Loucy (cell line): ENCODE measurements at regions not wholly inside any gene's neighbourhood (a gene's known extent, or its start where the extent isn't known, plus 50 kb on each side); places are given as distances from the start of the nearest gene placed in this dataset.

ENCODE experiments used
- H2AFZ ChIP-seq: fragments of 200-600 bp; sonication (generic); 2 replicates; pipeline ENCODE4 v1.6.0; 2016; ENCODE audit warnings: antibody characterized with exemption, mild to moderate bottlenecking, low read length, moderate library complexity
- H3F3A ChIP-seq: fragments of 200-600 bp; 2 replicates; pipeline ENCODE4 v1.6.0; 2016; ENCODE audit warnings: antibody characterized with exemption, low read depth, mild to moderate bottlenecking
- H3K27me3 ChIP-seq: fragments of 200-600 bp; sonication (generic); 2 replicates; pipeline ENCODE4 v1.6.1; 2014; ENCODE audit warnings: low read length, mild to moderate bottlenecking; ENCODE audit not compliant: insufficient read depth, poor library complexity, severe bottlenecking
- H3K36me3 ChIP-seq: fragments of 200-600 bp; sonication (generic); 2 replicates; pipeline ENCODE4 v1.6.1; 2016; ENCODE audit warnings: low read length; ENCODE audit not compliant: insufficient read depth
- H3K4me1 ChIP-seq: fragments of 200-600 bp; sonication (generic); 2 replicates; pipeline ENCODE4 v1.5.1; 2014; ENCODE audit warnings: low read length, mild to moderate bottlenecking; ENCODE audit not compliant: insufficient read depth, poor library complexity, severe bottlenecking
- H3K4me2 ChIP-seq: fragments of 200-600 bp; sonication (generic); 2 replicates; pipeline ENCODE4 v1.6.0; 2014; ENCODE audit warnings: antibody characterized with exemption, low read length, low read depth, mild to moderate bottlenecking; ENCODE audit not compliant: poor library complexity, severe bottlenecking
- H3K4me3 ChIP-seq: fragments of 200-600 bp; sonication (generic); 2 replicates; pipeline ENCODE4 v1.5.1; 2014; ENCODE audit warnings: low read length, mild to moderate bottlenecking, mixed read lengths; ENCODE audit not compliant: poor library complexity, severe bottlenecking
- H3K79me2 ChIP-seq: fragments of 200-600 bp; sonication (generic); 2 replicates; pipeline ENCODE4 v1.6.1; 2014; ENCODE audit warnings: low read length; ENCODE audit not compliant: insufficient read depth
- H3K9ac ChIP-seq: fragments of 200-600 bp; sonication (generic); 2 replicates; pipeline ENCODE4 v1.6.0; 2014; ENCODE audit warnings: mild to moderate bottlenecking, low read depth, low read length, moderate library complexity; ENCODE audit not compliant: poor library complexity, severe bottlenecking
- H3K9me2 ChIP-seq: fragments of 200-600 bp; sonication (generic); replicated peaks from 2 replicates; pipeline ENCODE4 v1.6.1; 2016; ENCODE audit warnings: low read depth, low read length, mixed read lengths
- H3K9me3 ChIP-seq: fragments of 200-600 bp; sonication (generic); 2 replicates; pipeline ENCODE4 v1.6.1; 2014; ENCODE audit warnings: mild to moderate bottlenecking, antibody characterized with exemption, low read length, low read depth; ENCODE audit not compliant: insufficient read depth
- H4K20me1 ChIP-seq: fragments of 200-600 bp; sonication (generic); 2 replicates; pipeline ENCODE4 v1.6.0; 2014; ENCODE audit warnings: antibody characterized with exemption, low read length, mild to moderate bottlenecking; ENCODE audit not compliant: insufficient read depth, poor library complexity, severe bottlenecking
- EZH2phosphoT487 ChIP-seq: fragments of 200-600 bp; IDR thresholded peaks from 2 replicates; pipeline ENCODE4 v1.6.1; 2018; ENCODE audit warnings: antibody characterized with exemption, mild to moderate bottlenecking, moderate library complexity, borderline replicate concordance
- TF ChIP-seq, protein P1 (sequence below): fragments of 200-600 bp; sonication (generic); conservative IDR thresholded peaks from 2 replicates; pipeline ENCODE4 v1.5.1; 2014; ENCODE audit warnings: mild to moderate bottlenecking, antibody characterized with exemption, low read length

DNA sequence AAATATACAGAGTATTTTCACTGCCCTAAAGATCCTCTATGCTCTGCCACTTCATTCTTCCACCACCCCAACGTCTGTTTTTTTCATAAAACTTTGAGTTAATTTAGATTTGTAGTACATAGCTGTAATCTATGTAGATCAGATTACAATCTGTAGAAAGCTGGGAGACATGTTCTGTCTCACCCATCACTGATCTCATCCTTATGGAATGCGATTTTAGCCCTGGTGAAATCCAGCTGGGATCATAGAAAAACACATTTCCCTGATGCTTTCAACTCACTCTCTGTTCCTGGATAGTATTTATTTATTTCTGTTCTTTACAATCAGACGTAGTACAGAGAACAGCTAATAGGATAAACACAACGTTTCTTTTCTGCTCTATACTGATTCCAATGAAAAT is 521.0 kb downstream of the KIF20B start:
- Histone ChIP-seq H3K79me2 (no peaks in the 10 kb centered on the region), H4K20me1 (no peaks in the 10 kb centered on the region), H3K9ac (no peak overlapping the region), H3K4me3 (no peak overlapping the region), H3K4me1 (no peaks in the 10 kb centered on the region), H2AFZ (no peak overlapping the region), H3K4me2 (no peak overlapping the region), H3K36me3 (no peaks in the 10 kb centered on the region), H3K9me3 (no peaks in the 10 kb centered on the region), H3K9me2 (no peaks in the 10 kb centered on the region; the same call in 1 of the 2 replicates), H3K27me3 (no peaks in the 10 kb centered on the region), H3F3A (no peaks in the 10 kb centered on the region)
- TF ChIP-seq EZH2phosphoT487 = no peak
- TF ChIP-seq, protein P1, sequence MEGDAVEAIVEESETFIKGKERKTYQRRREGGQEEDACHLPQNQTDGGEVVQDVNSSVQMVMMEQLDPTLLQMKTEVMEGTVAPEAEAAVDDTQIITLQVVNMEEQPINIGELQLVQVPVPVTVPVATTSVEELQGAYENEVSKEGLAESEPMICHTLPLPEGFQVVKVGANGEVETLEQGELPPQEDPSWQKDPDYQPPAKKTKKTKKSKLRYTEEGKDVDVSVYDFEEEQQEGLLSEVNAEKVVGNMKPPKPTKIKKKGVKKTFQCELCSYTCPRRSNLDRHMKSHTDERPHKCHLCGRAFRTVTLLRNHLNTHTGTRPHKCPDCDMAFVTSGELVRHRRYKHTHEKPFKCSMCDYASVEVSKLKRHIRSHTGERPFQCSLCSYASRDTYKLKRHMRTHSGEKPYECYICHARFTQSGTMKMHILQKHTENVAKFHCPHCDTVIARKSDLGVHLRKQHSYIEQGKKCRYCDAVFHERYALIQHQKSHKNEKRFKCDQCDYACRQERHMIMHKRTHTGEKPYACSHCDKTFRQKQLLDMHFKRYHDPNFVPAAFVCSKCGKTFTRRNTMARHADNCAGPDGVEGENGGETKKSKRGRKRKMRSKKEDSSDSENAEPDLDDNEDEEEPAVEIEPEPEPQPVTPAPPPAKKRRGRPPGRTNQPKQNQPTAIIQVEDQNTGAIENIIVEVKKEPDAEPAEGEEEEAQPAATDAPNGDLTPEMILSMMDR = no peak

DNA sequence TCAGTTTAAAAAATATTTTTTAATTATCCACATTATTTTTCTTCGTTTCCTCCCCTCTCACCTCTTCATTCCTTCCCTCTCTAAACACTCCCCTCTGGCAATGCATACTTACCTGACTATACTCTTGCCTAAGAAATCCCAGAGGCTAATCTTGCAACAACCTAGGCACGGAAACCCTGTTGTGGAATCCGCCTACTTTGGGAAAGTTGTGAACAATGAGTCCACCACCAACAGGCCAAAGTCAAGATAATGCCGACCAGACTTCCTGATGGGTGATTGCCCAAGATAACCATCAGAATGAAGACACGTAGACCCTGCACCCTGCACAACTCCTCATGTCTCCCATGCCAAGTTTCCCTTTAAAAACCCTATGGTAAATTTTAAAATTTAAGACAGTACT is 521.5 kb downstream of the KIF20B start:
- no peaks in the 10 kb centered on the region for H3K79me2 ChIP-seq
- no peak overlapping the region for H3K4me2 ChIP-seq
- H3K9ac ChIP-seq = no peak overlapping the region
- no peaks in the 10 kb centered on the region; the same call in 1 of the 2 replicates for H3K9me2 ChIP-seq
- TF ChIP-seq, protein P1 = no peak
- TF ChIP-seq EZH2phosphoT487 = no peak
- no peaks in the 10 kb centered on the region for H3K4me1 ChIP-seq
- no peaks in the 10 kb centered on the region for H3K27me3 ChIP-seq
- H2AFZ ChIP-seq = no peak overlapping the region
- no peaks in the 10 kb centered on the region for H4K20me1 ChIP-seq
- no peaks in the 10 kb centered on the region for H3F3A ChIP-seq
- no peak overlapping the region for H3K4me3 ChIP-seq
- H3K9me3 ChIP-seq = no peaks in the 10 kb centered on the region
- no peaks in the 10 kb centered on the region for H3K36me3 ChIP-seq

- no peak overlapping the region for H2AFZ ChIP-seq
Measured at GRCh38 chr10:90224791-90225566, 523.6 kb downstream of the KIF20B start.

More at GRCh38 chr10:90224791-90225566, 523.6 kb downstream of the KIF20B start:
- no peaks in the 10 kb centered on the region for H3K27me3 ChIP-seq
- TF ChIP-seq, protein P1 = no peak
- TF ChIP-seq EZH2phosphoT487 = no peak
- no peaks in the 10 kb centered on the region for H4K20me1 ChIP-seq
- H3K4me1 ChIP-seq = no peaks in the 10 kb centered on the region
- H3K4me3 ChIP-seq = no peak overlapping the region
- no peaks in the 10 kb centered on the region for H3K9me3 ChIP-seq
- H3K36me3 ChIP-seq = no peaks in the 10 kb centered on the region
- no peaks in the 10 kb centered on the region for H3K9me2 ChIP-seq
- H3K79me2 ChIP-seq = no peaks in the 10 kb centered on the region
- no peak overlapping the region for H3K9ac ChIP-seq
- no peak overlapping the region for H3K4me2 ChIP-seq
- no peaks in the 10 kb centered on the region for H3F3A ChIP-seq
